ENCODE measurements at regions not wholly inside any gene's neighbourhood (a gene's known extent, or its start where the extent isn't known, plus 50 kb on each side); places are given as distances from the start of the nearest gene placed in this dataset.

DNA sequence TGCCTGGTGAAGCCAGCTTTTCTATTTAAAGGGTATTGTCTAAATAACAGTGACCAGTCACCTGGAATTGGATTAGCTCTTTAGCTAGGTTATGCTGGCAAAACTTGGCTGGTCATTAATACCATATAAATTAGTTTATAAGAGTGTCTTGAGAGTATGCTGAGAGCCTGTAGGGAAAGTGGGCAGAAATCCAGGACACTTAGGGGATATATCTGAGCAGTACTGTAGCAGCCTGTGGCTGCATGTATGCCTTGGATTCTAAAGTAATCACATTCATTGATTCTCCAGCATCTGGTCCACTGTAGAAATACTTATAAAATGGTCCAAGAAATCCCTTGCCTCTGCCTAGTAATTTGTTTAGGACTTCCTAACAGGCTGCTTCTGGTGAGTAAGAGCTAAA lies 288.9 kb upstream of the DMAC1 start:
- DNase-seq (ENCODE audit: low read depth) = no peak

DNA sequence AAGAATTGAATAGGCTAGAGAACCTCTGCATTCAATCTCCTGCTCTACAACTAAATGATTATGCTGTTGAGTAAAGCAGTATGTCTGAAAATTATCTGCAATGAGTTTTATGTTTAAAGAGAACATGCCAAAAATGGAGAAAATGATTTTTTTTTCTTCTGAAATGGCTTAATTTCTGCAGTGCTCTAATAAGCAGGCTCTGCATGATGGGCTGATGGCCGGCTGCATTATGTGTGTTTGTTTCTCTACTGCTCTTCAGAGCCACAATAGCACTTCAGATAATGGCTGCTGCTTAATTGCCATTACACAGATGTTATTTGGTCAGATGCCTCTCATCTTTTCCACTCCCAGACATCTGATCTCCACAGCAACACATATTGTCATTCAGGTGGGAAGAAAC lies 286.4 kb upstream of the DMAC1 start:
- no peak for DNase-seq (ENCODE audit: low read depth)

DNA sequence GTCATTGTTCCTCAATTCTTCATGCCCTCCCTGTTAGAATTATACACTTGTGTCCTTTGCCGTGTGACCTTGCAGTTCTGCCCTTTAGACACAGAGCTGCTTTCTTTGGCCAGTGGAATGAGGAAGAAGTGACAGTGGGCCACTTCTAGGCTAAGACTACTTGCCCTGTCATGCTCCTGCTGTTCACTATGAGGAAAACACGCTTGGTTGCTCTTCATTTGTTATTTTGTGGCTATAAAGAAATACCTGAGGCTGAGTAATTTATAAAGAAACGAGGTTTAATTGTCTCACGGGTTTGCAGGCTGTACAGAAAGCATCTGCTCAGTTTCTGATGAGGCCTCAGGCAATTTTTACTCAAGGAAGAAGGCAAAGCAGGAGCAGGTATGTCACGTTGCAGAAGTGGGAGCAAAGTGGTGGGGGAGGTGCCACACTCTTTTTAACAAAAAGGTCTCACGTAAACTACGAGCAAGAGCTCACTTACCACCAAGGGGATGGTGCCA lies 279.1 kb upstream of the DMAC1 start:
- DNase-seq (ENCODE audit: low read depth) = no peak

DNA sequence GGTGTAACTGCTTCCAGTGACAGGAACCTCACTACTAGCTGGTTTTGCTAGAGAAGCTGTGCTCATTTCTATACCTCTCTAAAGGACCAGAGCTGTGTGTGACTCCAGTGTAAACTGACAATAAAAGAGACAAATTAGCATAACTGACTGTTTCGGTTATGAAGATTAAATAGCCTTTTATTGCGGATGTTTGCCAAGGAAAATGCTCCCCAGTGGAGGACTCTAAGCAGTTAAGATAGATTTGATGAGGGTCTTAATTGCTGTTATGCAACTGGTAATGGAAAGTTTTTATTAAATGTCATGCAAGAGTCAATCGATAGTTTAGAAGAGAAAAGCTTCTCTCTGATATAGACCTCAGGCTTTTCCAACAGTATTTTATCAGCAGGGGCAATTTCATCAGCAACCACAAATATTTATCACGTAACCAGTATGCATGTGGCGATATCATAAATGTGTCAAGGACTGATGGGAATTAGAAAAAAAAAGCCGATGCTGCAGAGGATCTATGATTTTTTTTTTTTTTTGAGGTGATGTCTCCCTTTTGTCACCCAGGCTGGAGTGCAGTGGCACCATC lies 275.2 kb upstream of the DMAC1 start:
- DNase-seq (ENCODE audit: low read depth) = no peak

DNA sequence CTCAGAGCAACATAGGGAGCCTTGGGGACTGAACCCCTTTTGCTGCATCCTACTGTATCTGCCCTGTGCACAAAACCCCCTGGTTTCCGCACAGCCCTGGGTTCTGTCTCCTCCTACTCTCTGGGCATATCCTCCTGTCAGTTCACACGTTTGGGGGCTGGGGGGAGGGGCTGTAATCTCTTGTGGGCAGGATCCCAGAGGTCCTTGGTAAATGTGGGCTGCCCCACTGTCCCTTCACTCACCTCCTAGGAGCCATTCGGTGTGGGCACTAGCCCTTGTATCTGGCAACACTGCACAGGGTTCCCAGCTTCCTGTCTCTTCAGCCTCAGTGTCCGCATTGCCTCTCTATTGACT lies 271.8 kb upstream of the DMAC1 start:
- no peak for DNase-seq (ENCODE audit: low read depth)

DNA sequence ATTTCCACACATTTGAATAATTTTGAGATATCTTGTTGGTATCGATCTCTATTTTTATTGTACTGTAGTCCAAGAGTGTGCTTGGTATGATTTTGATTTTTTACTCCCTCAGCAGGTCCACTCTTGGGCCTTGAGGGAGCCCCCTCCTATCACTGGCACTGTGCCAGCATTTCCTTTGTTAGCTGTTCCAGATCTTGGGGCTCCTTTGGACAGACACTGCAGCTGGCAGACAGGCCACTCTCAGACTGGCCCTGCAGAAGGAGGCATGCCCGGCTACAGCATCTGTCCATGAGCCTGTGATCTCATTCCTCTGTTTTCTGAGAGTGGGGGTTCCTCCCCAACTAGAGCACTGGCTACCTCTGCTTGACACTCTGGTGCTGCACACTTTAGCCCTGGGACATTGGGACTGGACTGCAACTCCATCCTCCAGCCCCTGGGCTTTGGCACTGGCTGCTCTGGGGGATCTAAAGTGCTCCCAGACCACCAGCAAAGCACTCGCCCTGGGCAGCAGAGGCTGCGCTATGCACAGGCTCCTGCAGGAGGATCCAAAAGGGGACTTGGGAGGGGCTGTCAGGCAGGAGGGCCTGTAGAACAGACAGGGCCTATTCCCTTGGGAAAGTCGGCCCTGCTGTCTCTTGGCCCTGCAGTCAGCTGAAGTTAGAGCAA lies 271.3 kb upstream of the DMAC1 start:
- DNase-seq (ENCODE audit: low read depth) = no peak

DNA sequence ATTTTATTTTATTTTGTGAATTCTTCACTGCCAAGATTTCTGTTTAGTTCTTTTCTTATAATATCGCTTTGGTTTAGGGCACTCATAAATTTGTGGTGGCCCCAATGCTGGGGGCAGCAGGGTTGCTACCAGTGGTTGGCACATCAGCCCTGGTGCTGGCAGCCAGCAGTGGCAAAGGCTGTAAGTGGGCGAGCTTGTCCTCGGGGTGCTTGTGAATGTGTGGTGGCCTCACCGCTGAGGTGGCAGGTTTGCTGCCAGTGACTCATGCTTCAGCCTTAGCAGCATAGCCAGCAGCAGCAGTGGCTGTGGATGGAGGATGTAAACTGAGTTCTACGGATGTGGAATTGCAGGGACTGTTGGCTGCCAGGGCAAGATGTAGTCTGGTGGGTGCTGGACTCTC lies 262.9 kb upstream of the DMAC1 start:
- DNase-seq (ENCODE audit: low read depth) = no peak

DNA sequence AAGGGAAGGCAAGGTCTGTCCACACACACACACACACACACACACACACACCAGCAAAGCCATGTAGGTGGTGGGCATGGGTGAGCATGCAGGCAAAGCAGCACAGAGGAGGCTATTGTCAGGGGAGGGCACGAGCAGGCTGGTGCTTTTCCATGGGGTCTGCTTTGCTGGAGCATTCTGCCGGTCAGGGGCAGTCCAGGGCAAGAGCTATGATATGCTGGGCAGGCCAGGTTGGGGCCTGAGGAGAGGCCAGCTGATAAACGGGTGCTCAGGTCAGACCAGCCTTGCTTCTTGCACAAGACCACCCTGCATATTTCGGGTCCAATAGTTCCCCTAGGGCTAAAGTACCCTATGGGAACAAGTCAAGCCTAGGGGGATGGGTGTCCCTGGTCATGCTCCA lies 253.9 kb upstream of the DMAC1 start:
- no peak for DNase-seq (ENCODE audit: low read depth)

DNA sequence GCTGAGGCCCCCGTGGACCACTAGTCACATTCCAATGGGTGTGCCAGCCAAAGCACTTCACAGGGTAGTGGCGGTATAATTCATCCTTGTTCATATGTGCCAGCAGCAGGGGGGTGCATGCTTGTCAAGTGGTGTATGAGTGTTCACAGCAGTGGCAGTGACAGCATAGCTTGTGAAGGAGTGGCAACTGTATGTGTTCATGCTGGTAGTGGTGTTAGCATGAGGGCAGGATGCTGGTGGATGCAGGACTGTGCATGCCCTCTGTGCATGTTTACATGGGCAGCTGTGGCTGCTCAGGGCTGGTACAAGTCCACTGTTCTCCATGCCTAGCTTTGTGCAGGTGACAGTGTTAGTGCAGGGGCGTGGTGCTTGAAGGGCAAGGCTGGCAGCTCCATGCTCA lies 253.4 kb upstream of the DMAC1 start:
- DNase-seq (ENCODE audit: low read depth) = no peak

DNA sequence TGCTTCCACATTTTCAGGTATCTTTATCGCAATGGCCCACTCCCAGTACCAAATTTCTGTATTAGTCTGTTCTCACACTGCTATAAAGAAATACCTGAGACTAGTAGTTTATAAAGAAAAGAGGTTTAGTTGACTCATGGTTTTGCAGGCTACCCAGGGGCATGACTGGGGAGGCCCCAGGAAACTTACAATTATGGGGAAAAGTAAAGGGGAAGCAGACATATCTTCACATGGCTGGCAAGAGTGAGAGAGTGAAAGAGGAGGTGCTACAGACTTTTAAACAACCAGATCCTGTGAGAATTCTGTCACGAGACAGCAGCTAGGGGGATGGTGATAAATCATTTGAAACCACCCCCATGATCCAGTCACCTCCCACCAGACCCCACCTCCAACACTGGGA lies 238.2 kb upstream of the DMAC1 start:
- DNase-seq (ENCODE audit: low read depth) = no peak

DNA sequence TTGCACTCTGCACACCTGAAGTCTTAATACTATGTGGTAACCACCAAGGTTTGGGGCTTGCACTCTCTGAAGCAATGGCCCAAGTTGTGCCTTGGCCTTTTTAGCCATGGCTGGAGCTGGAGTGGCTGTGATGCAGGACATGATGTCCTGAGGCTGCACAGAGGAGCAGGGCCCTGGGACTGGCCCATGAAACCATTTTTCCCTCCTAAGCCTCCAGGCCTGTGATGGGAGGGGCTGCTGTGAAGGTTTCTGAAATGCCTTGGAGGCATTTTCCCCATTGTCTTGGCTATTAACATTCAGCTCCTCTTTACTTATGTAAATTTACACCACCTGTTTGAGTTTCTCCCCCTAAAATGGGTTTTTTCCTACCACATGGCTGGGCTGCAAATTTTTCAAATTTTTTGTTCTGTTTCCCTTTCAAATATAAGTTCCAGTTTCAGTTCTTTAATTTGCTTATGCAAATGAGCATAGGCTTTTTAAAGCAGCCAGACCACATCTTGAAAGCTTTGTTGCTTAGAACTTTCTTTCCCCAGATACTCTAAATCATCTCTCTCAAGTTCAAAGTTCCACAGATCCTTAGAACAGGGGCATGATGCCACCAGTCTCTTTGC lies 237.4 kb upstream of the DMAC1 start:
- DNase-seq (ENCODE audit: low read depth) = no peak

DNA sequence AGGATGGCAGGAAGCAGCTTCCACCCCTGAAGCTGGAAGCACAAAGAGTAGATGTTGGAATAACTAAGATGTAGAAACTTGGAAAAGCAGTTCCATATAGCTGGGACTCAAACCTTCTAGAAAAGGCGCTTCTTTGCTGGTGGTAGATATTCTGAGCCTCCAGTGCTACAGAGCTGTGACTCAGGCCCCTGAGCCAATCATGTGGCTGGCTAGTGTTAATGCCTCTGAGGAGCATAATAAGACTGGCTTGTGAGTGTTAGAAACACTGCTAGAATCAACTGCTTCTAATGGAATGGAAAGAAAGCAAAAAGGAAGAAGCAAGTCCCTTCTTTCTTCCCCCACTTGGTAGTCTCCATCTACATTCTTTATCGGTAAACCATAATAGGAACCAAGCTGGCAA lies 234.2 kb upstream of the DMAC1 start:
- no peak for DNase-seq (ENCODE audit: low read depth)

DNA sequence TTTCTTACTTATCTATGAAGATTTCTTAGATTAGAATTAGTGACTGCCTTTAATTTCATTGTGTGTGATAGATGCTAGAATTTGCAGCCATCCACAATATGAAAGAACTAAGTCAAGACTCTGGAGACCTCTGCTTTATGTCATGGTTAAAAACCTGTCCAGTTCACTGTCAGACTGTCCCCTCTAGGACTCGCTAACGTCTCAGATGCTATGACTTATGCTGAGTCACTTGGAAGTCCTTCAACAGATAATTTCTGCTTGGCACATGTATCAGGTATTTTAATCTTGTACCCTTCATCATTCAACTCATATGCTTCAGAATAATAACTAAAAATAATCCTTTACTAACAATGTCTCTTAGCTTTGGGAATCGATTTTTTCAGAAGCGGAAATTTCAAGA lies 230.5 kb upstream of the DMAC1 start:
- DNase-seq (ENCODE audit: low read depth) = no peak

DNA sequence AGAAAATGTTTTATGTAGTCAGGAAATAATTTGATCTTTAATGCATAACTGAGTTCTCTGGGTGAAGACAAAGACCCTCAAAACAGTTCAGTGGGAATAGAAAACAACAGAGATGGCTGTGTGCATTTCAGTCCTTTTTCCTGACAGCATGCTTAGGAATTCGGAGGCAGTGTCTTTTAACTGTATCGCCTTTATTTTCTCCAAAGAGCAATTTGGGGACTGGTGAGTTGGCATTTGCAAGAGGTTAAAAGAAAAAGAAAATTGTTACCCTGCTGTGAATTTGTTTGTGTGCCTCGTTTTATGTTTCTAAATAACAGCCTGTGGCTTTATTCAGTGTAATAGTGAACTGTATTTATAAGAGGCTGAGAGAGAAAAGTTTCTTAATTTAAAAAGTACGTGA lies 227.8 kb upstream of the DMAC1 start:
- DNase-seq (ENCODE audit: low read depth) = no peak

DNA sequence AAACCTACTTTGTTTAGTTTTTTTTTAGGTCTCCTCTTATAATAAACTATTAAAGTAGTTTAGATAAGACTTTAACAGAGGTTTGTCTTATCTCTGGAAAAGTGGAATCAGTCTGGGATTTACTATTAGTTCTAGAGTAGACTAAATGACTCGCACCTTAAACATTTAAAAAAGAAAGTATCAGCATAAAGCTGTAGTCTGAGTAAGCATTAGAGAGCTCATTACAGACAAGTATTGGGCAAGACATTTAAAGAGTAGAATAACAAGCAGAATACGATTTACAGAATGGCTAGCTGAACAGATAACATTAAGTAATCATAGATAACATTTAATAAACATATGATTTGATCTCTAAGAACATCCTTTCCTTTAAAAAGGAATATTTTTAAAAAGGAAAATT lies 226.0 kb upstream of the DMAC1 start:
- DNase-seq (ENCODE audit: low read depth) = no peak

DNA sequence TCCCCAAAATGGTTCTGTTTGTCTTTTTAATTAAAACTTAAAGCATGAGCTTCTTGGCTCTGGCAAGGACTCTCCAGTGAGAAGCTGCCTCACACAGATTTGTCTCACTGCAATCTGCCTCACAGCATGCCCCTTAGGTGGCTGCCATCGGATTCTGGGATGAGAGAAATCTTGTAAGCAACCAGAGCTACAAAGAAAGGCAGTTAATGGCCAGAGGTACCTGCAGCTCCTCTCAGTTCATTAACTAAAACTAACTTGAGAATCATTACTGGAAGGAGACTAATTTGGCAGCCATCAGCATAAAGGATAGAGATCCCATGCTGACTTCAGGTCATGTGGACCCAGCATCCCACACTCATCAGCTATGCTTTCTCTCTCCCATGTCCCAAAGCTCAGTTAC lies 220.6 kb upstream of the DMAC1 start:
- DNase-seq (ENCODE audit: low read depth) = no peak

DNA sequence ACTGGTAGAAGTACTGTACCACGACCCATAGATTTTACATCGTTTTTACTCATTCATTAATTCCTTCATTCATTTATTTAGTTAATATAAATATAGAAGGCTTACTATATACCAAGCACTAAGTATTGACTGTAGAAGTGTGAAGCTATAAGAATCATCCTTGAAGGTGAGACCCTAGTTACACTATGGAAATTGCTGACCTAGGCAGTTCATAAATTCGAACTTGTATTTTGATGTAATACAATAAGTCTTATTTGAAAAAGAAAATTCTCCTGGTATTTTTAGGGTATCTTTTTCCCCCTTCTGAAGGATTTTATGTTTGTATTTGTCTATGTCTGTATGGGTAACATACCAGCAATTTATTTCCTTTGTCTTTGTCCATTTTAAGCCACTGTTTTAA lies 220.1 kb upstream of the DMAC1 start:
- no peak for DNase-seq (ENCODE audit: low read depth)

DNA sequence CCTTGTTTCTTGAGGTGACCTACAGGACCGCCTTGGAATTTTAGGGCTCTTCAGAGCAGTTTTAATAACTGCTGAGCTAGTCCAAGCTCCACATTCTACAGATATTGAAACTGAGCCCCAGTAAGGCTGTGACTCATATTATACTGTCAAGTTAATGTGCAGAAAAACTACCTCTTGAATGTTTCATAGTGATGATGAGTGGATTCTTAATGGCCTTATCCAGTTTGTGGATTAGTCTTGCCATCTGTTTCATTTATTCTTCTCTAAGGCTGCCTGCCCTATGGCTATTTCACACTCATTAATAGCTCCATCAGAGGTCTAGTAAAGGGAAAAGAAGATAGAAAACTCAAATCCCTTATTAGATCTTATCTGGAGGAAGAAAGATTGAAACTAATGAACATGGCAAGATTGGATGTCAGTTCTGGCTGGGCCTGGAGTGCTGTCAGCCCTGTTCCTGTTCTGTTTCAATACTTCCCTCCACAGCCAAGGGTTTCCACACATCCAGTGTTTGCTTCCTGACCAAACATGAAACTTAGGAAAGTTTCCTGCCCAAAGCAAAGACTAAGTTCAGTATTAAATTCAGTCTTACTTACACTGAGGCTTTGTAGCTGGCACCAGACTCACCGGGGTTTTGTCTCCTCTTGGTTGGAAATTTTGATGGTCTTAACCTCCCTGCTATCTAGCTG lies 215.6 kb upstream of the DMAC1 start:
- DNase-seq (ENCODE audit: low read depth) = no peak

DNA sequence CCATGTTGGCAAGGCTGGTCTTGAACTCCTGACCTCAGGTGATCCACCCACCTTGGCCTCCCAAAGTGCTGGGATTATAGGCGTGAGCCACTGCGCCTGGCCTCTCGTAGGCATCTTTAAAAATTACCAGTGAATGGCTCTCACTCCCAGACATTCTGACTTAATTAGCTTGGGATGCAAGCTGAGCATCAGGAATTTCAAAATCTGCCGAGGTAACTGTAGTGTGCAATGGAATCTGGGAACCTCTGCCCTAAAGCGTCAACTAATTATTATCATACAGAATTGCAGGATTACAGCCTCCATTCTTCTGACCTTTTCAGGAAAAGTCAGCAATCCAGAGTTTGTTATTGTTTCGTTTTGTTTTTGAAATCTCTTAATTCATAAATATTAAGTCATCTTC lies 213.4 kb upstream of the DMAC1 start:
- no peak for DNase-seq (ENCODE audit: low read depth)

DNA sequence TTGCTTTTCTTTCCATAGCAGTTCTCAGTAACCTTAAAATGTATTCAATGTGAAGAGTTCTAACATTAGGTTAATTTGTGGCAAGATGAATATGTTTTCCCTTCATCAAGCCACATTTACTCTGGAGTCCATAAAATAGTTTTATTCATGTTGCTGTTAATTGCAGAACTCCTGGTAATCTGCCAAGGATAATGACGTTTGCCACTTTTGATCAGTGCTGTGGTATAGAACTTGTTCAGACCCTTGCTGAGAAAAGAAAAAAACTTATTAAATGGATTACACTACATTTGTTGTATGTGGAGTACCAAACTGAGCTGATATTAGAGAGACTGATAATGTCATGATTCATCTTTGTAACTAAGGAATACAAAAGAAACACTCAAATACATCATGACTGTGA lies 212.4 kb upstream of the DMAC1 start:
- no peak for DNase-seq (ENCODE audit: low read depth)

DNA sequence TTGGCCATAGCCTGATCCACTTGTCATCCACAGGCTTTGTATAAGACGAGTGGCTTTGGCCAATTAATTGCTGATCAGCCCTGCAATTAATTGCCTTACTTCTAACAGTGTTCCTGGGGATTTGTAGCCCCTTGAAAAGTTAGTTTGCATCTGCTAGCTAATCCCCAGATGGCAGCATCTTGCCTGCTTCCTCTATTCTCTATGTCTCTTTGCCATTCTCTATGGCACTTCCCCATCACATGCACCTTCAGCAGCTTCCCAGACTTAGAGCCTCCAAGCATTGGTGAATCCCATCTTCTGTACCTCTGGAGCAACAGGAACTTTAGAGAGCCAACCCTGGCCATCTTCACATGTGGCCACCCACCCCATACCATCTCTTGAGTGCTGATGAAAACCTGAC lies 197.0 kb upstream of the DMAC1 start:
- no peak for DNase-seq (ENCODE audit: low read depth)

DNA sequence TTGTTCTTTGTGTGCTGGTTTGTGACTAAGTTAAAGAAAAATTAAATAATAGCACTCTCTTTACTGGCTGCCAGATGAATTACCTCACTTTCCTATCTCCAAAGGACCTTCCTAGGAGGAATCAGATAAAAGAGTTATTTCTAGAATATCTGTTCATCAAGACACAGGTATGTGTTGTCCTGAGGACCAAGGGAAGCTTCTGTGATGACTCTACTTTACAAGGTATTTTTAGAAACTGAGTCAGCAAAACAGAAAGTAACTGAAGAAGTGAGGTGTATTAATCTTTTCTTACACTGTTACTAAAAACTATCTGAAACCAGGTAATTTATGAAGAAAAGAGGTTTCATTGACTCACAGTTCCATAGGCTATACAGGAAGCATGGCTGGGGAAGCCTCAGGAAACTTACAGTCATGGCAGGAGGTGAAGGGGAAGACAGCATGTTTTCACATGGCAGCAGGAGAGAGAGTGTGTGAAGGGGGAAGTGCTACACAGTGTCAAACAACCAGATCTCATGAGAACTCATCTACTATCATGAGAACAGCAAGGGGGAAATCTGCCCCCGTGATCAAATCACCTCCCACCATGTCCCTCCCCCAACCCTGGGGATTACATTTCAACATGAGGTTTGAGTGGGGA lies 189.2 kb upstream of the DMAC1 start:
- DNase-seq (ENCODE audit: low read depth) = no peak

DNA sequence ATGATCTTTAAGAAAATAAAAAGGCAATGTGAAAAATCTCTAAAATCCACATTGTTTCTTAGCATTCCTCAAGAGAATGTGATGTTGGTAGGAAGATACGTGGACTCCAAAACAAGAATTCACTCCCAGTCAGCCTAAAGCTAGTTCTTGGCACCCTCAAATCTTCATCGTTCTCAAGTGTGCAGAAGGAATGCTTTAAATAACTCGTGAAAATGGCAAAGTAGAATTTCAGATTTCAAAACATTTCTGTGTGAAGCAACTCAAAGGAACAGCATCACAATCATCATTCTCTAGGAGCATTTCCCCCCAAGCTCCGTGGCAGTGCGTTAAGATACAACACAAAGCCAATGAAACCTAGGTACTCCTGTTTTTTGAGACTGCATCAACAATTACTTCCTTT lies 185.1 kb upstream of the DMAC1 start:
- no peak for DNase-seq (ENCODE audit: low read depth)
